HL-60 (cell line): ENCODE measurements at regions not wholly inside any gene's neighbourhood (a gene's known extent, or its start where the extent isn't known, plus 50 kb on each side); places are given as distances from the start of the nearest gene placed in this dataset.

Experiments
- DNase-seq, 2 experiments: peaks; one replicate each; pipeline ENCODE4 v3.0.0-alpha.2; 2010 to 2020; ENCODE audit warnings: low read depth in 1 of 2, low spot score in 1 of 2
- H3K27ac ChIP-seq: fragments of 250-450 bp; sonication (Bioruptor Pico); replicated peaks from 2 replicates; pipeline ENCODE4 v1.5.1; 2020; ENCODE audit warnings: mild to moderate bottlenecking, moderate library complexity
- H3K27me3 ChIP-seq: fragments of 250-450 bp; sonication (Bioruptor Pico); 2 replicates; pipeline ENCODE4 v1.5.1; 2021; ENCODE audit warnings: mild to moderate bottlenecking, moderate library complexity; ENCODE audit not compliant: insufficient read depth, poor library complexity, severe bottlenecking
- H3K4me3 ChIP-seq: replicated peaks from 2 replicates; pipeline ENCODE4 v1.5.1; 2011; ENCODE audit warnings: mild to moderate bottlenecking, control low read depth, low read length; ENCODE audit not compliant: insufficient read depth
- CTCF ChIP-seq: IDR thresholded peaks from one replicate; pipeline ENCODE4 v1.5.1; 2011; ENCODE audit warnings: low read length, control low read depth, inconsistent platforms; ENCODE audit not compliant: insufficient read depth
- GABPA ChIP-seq: IDR thresholded peaks from 2 replicates; pipeline ENCODE4 v1.6.1; 2012; ENCODE audit warnings: low read depth
- POLR2AphosphoS5 ChIP-seq: IDR thresholded peaks from 2 replicates; pipeline ENCODE4 v1.6.1; 2012; ENCODE audit warnings: low read depth
- REST ChIP-seq: IDR thresholded peaks from 2 replicates; pipeline ENCODE4 v1.6.1; 2012; ENCODE audit warnings: low read depth; ENCODE audit not compliant: insufficient replicate concordance
- SPI1 ChIP-seq: IDR thresholded peaks from 2 replicates; pipeline ENCODE4 v1.6.1; 2012; ENCODE audit warnings: low read depth, mild to moderate bottlenecking, borderline replicate concordance

- no peak for TF ChIP-seq POLR2AphosphoS5
- H3K4me3 ChIP-seq, result no peak overlapping the region
- no peak overlapping the region for H3K27ac ChIP-seq
- no peak for DNase-seq
- no peaks in the 10 kb centered on the region for H3K27me3 ChIP-seq
Observed at GRCh38 chrX:121254336-121254735, 206.9 kb downstream of the GLUD2 start.

- TF ChIP-seq SPI1, result no peak
- no peak for TF ChIP-seq GABPA
- no peak for TF ChIP-seq POLR2AphosphoS5
- no peak for TF ChIP-seq REST
- no peak for TF ChIP-seq CTCF
- no peak for DNase-seq
Observed at GRCh38 chrX:121256647-121257046, 209.2 kb downstream of the GLUD2 start.

GRCh38 chrX:121258545-121258944 lies 211.1 kb downstream of the GLUD2 start:
- TF ChIP-seq CTCF (no peak), POLR2AphosphoS5 (no peak), SPI1 (no peak), REST (no peak), GABPA (no peak)
- Histone ChIP-seq H3K27me3 (no peaks in the 10 kb centered on the region), H3K27ac (no peak overlapping the region), H3K4me3 (no peak overlapping the region)
- no peak for DNase-seq

More at GRCh38 chrX:121256647-121257046, 209.2 kb downstream of the GLUD2 start:
- no peak overlapping the region for H3K4me3 ChIP-seq
- no peaks in the 10 kb centered on the region for H3K27me3 ChIP-seq
- no peak overlapping the region for H3K27ac ChIP-seq

GRCh38 chrX:121259170-121259569 lies 211.8 kb downstream of the GLUD2 start:
- no peak overlapping the region for H3K4me3 ChIP-seq
- H3K27me3 ChIP-seq, result no peaks in the 10 kb centered on the region
- H3K27ac ChIP-seq, result no peak overlapping the region
- DNase-seq, result no peak
- TF ChIP-seq GABPA (no peak), POLR2AphosphoS5 (no peak), REST (no peak), SPI1 (no peak), CTCF (no peak)
